ENCODE measurements at regions not wholly inside any gene's neighbourhood (a gene's known extent, or its start where the extent isn't known, plus 50 kb on each side); places are given as distances from the start of the nearest gene placed in this dataset.

GRCh38 chr3:27643355-27643754 is 78.8 kb downstream of the EOMES start:
- TF ChIP-seq FOSL1 (tag; conservative IDR thresholded peaks at IDR 0.05) (no peak), ZNF586 (CRISPR knock-in tag; conservative IDR thresholded peaks at IDR 0.05) (no peak), TCF3 (CRISPR knock-in tag; IDR thresholded peaks at IDR 0.05) (no peak), ZC3H8 (IDR thresholded peaks at IDR 0.05) (no peak), NUFIP1 (IDR thresholded peaks at IDR 0.05; ENCODE audit: partially characterized antibody) (no peak), ZFX (CRISPR knock-in tag; IDR thresholded peaks at IDR 0.05) (no peak)
